ENCODE measurements at regions not wholly inside any gene's neighbourhood (a gene's known extent, or its start where the extent isn't known, plus 50 kb on each side); places are given as distances from the start of the nearest gene placed in this dataset.

- Histone ChIP-seq H3K4me1 (ENCODE audit: control insufficient read depth, extremely low read depth, insufficient read depth, low read length) (peaks cover 13% of the 10 kb centered on the region), H3K9me1 (replicated peaks; ENCODE audit: control insufficient read depth, extremely low read depth, insufficient read depth, low read length) (no peaks in the 10 kb centered on the region), H3K79me2 (ENCODE audit: control insufficient read depth, insufficient read depth, low read length) (no peaks in the 10 kb centered on the region), H3K4me2 (ENCODE audit: insufficient read depth, low read length) (no peak overlapping the region), H2AFZ (ENCODE audit: low read depth, low read length) (no peak overlapping the region), H3K9ac (replicated peaks; ENCODE audit: extremely low read depth, insufficient read depth, low read length) (no peak overlapping the region), H3K9me3 (replicated peaks; ENCODE audit: control insufficient read depth, insufficient read depth, low read length) (no peaks in the 10 kb centered on the region), H3K27me3 (ENCODE audit: control insufficient read depth in 2 of 2, insufficient read depth in 2 of 2, low read length in 2 of 2) (peaks cover 6 to 9% of the 10 kb centered on the region in 2 experiments), H3K4me3 (replicated peaks in 1 of 3; ENCODE audit: insufficient read depth in 1 of 3, low read depth in 1 of 3, low read length in 3 of 3) (no peak overlapping the region), H3K27ac (ENCODE audit: insufficient read depth, low read depth, low read length) (no peak overlapping the region), H3K36me3 (ENCODE audit: control insufficient read depth in 2 of 2, extremely low read depth in 1 of 2, insufficient read depth in 2 of 2, low read length in 2 of 2) (no peaks in the 10 kb centered on the region), H4K20me1 (replicated peaks; ENCODE audit: control insufficient read depth, extremely low read depth, insufficient read depth, low read length) (no peaks in the 10 kb centered on the region)
- intact Hi-C loops (cut with micrococcal nuclease), result no loop called here
- CTCF ChIA-PET, result no interaction called here
- no TSS peak for BruUV-seq (replicated peaks)
- no peak for FAIRE-seq
- peak; percentile 24 for TF ChIP-seq FOS (IDR thresholded peaks at IDR 0.05; ENCODE audit: borderline replicate concordance, insufficient read depth, low read length)
- TF ChIP-seq MYC (IDR thresholded peaks at IDR 0.05; ENCODE audit: low read depth, low read length), result no peak
- TF ChIP-seq JUN (IDR thresholded peaks at IDR 0.05; ENCODE audit: borderline replicate concordance, insufficient read depth, insufficient read length, low read depth), result peak; percentile 69
- TF ChIP-seq POLR2AphosphoS5 (IDR thresholded peaks at IDR 0.05; ENCODE audit: insufficient read depth, low read depth, low read length), result no peak
- DNase-seq (ENCODE audit: low read depth, low spot score), result no peak
- dilution Hi-C loops (cut with MboI; ENCODE audit: extremely low pct_ligation_motif_present, low sequenced_read_pairs), result no loop called here
- POLR2A ChIA-PET, result no interaction called here
These were observed 196.4 kb upstream of the NABP1 start for GRCh38 chr2:191481305-191482070.

GRCh38 chr2:191483117-191483516 lies 194.8 kb upstream of the NABP1 start:
- no peaks in the 10 kb centered on the region for H3K79me2 ChIP-seq (ENCODE audit: control insufficient read depth, insufficient read depth, low read length)
- peaks cover 5 to 6% of the 10 kb centered on the region in 2 experiments for H3K27me3 ChIP-seq (ENCODE audit: control insufficient read depth in 2 of 2, insufficient read depth in 2 of 2, low read length in 2 of 2)
- H4K20me1 ChIP-seq (replicated peaks; ENCODE audit: control insufficient read depth, extremely low read depth, insufficient read depth, low read length), result no peaks in the 10 kb centered on the region
- ChIA-PET CTCF (interaction anchor here (0.6 to 1.4 kb wide), 2 partner anchors 12 to 18 kb away, joined by 4 read pairs; no protein-coding TSS in a partner anchor), POLR2A (no interaction called here)
- H3K9ac ChIP-seq (replicated peaks; ENCODE audit: extremely low read depth, insufficient read depth, low read length), result no peak overlapping the region
- H3K27ac ChIP-seq (ENCODE audit: insufficient read depth, low read depth, low read length), result no peak overlapping the region
- no peaks in the 10 kb centered on the region for H3K9me3 ChIP-seq (replicated peaks; ENCODE audit: control insufficient read depth, insufficient read depth, low read length)
- H3K36me3 ChIP-seq (ENCODE audit: control insufficient read depth in 2 of 2, extremely low read depth in 1 of 2, insufficient read depth in 2 of 2, low read length in 2 of 2), result no peaks in the 10 kb centered on the region
- H3K4me2 ChIP-seq (ENCODE audit: insufficient read depth, low read length), result no peak overlapping the region
- no peak for FAIRE-seq
- intact Hi-C loops (cut with micrococcal nuclease) (no loop called here), dilution Hi-C loops (cut with MboI; ENCODE audit: extremely low pct_ligation_motif_present, low sequenced_read_pairs) (no loop called here)
- no peak overlapping the region for H2AFZ ChIP-seq (ENCODE audit: low read depth, low read length)
- peaks cover 13% of the 10 kb centered on the region for H3K4me1 ChIP-seq (ENCODE audit: control insufficient read depth, extremely low read depth, insufficient read depth, low read length)
- no TSS peak for BruUV-seq (replicated peaks)
- TF ChIP-seq MAX (IDR thresholded peaks at IDR 0.05; ENCODE audit: insufficient read depth, insufficient read length), result no peak
- TF ChIP-seq GATA2 (IDR thresholded peaks at IDR 0.05; ENCODE audit: insufficient read depth, insufficient read length, low read depth, low read length), result no peak
- no peak for TF ChIP-seq CTCF (IDR thresholded peaks at IDR 0.05; ENCODE audit: extremely low read depth in 1 of 2, insufficient read depth in 1 of 2, low read depth in 1 of 2, low read length in 2 of 2)
- TF ChIP-seq FOS (IDR thresholded peaks at IDR 0.05; ENCODE audit: borderline replicate concordance, insufficient read depth, low read length), result no peak
- no peak for TF ChIP-seq POLR2A (IDR thresholded peaks at IDR 0.05; ENCODE audit: low read depth, low read length)
- no peak for TF ChIP-seq MYC (IDR thresholded peaks at IDR 0.05; ENCODE audit: low read depth, low read length)
- H3K4me3 ChIP-seq (replicated peaks in 1 of 3; ENCODE audit: insufficient read depth in 1 of 3, low read depth in 1 of 3, low read length in 3 of 3), result no peak overlapping the region
- no peak for DNase-seq (ENCODE audit: low read depth, low spot score)
- no peaks in the 10 kb centered on the region for H3K9me1 ChIP-seq (replicated peaks; ENCODE audit: control insufficient read depth, extremely low read depth, insufficient read depth, low read length)

Data from endothelial cell of umbilical vein (primary cell).